ENCODE measurements at regions not wholly inside any gene's neighbourhood (a gene's known extent, or its start where the extent isn't known, plus 50 kb on each side); places are given as distances from the start of the nearest gene placed in this dataset.

DNA sequence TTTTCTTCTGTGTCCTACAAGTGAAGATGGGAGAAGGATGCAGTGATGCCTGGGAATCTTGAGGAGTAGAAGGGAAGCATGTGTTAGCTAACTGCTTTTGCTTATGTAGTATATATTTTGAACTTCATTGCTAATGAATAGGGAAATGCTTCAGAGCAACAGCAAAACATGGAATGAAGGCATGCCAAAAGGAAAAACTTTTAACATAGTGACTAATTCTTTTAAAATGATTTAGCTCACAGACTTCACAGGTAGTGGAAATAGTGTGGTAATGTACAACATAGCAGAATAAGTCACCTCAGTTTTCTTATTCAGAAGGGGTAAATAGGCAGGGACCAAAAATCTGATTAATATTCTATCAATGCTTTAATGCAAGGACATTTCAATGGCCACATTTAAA is 95.5 kb downstream of the LYPLAL1 start:
- TF ChIP-seq, protein P1, sequence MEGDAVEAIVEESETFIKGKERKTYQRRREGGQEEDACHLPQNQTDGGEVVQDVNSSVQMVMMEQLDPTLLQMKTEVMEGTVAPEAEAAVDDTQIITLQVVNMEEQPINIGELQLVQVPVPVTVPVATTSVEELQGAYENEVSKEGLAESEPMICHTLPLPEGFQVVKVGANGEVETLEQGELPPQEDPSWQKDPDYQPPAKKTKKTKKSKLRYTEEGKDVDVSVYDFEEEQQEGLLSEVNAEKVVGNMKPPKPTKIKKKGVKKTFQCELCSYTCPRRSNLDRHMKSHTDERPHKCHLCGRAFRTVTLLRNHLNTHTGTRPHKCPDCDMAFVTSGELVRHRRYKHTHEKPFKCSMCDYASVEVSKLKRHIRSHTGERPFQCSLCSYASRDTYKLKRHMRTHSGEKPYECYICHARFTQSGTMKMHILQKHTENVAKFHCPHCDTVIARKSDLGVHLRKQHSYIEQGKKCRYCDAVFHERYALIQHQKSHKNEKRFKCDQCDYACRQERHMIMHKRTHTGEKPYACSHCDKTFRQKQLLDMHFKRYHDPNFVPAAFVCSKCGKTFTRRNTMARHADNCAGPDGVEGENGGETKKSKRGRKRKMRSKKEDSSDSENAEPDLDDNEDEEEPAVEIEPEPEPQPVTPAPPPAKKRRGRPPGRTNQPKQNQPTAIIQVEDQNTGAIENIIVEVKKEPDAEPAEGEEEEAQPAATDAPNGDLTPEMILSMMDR (IDR thresholded peaks at IDR 0.05): no peak
- no peak for TF ChIP-seq ESRRA (CRISPR knock-in tag; IDR thresholded peaks at IDR 0.05; ENCODE audit: borderline replicate concordance)
- TF ChIP-seq CBFB (CRISPR knock-in tag; IDR thresholded peaks at IDR 0.05; ENCODE audit: low read depth): no peak
- no peak for TF ChIP-seq CREM (CRISPR knock-in tag; IDR thresholded peaks at IDR 0.05)
- TF ChIP-seq, protein P2, sequence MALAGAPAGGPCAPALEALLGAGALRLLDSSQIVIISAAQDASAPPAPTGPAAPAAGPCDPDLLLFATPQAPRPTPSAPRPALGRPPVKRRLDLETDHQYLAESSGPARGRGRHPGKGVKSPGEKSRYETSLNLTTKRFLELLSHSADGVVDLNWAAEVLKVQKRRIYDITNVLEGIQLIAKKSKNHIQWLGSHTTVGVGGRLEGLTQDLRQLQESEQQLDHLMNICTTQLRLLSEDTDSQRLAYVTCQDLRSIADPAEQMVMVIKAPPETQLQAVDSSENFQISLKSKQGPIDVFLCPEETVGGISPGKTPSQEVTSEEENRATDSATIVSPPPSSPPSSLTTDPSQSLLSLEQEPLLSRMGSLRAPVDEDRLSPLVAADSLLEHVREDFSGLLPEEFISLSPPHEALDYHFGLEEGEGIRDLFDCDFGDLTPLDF (CRISPR knock-in tag; IDR thresholded peaks at IDR 0.05): no peak
- no peak for TF ChIP-seq CREB1 (CRISPR knock-in tag; IDR thresholded peaks at IDR 0.05)
- no peak for TF ChIP-seq ZNF219 (CRISPR knock-in tag; IDR thresholded peaks at IDR 0.05; ENCODE audit: borderline replicate concordance)
- TF ChIP-seq, protein P3, sequence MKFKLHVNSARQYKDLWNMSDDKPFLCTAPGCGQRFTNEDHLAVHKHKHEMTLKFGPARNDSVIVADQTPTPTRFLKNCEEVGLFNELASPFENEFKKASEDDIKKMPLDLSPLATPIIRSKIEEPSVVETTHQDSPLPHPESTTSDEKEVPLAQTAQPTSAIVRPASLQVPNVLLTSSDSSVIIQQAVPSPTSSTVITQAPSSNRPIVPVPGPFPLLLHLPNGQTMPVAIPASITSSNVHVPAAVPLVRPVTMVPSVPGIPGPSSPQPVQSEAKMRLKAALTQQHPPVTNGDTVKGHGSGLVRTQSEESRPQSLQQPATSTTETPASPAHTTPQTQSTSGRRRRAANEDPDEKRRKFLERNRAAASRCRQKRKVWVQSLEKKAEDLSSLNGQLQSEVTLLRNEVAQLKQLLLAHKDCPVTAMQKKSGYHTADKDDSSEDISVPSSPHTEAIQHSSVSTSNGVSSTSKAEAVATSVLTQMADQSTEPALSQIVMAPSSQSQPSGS (CRISPR knock-in tag; IDR thresholded peaks at IDR 0.05; ENCODE audit: borderline replicate concordance, low read depth): no peak
- TF ChIP-seq SMAD3 (CRISPR knock-in tag; IDR thresholded peaks at IDR 0.05; ENCODE audit: borderline replicate concordance): no peak
- no peak for TF ChIP-seq ETV6 (CRISPR knock-in tag; IDR thresholded peaks at IDR 0.05)
